Tibial artery (tissue), 4 donors: ENCODE measurements at regions not wholly inside any gene's neighbourhood (a gene's known extent, or its start where the extent isn't known, plus 50 kb on each side); places are given as distances from the start of the nearest gene placed in this dataset.

Experiments used
- DNase-seq, 2 donors: peaks; one replicate each; pipeline ENCODE4 v3.0.0-alpha.2; 2019
- H3K27ac ChIP-seq, 2 donors: fragments of 200-600 bp; sonication (generic) in 1 of 2; 1 replicate in 1 of 2; 2 replicates in 1 of 2; pipeline ENCODE4 v1.5.1; 2018 to 2019; ENCODE audit warnings: mild to moderate bottlenecking in 1 of 2
- H3K27me3 ChIP-seq, 2 donors: fragments of 200-600 bp; sonication (generic) in 1 of 2; one replicate each; pipeline versions ENCODE4 v1.5.1 to v1.6.0; 2016 to 2019
- H3K36me3 ChIP-seq, 3 donors: fragments of 200-600 bp; sonication (generic) in 2 of 3; one replicate each; pipeline ENCODE4 v1.5.1; 2016 to 2019; ENCODE audit warnings: mild to moderate bottlenecking in 2 of 3
- H3K4me1 ChIP-seq, 4 donors: fragments of 200-600 bp; sonication (generic) in 2 of 4; 1 replicate in 3 of 4; 2 replicates in 1 of 4; pipeline ENCODE4 v1.5.1; 2016 to 2019
- H3K4me3 ChIP-seq, 2 donors: fragments of 200-600 bp; sonication (generic) in 1 of 2; 1 replicate in 1 of 2; 2 replicates in 1 of 2; pipeline ENCODE4 v1.5.1; 2018 to 2019; ENCODE audit warnings: mild to moderate bottlenecking in 2 of 2
- H3K9me3 ChIP-seq, 3 donors: fragments of 200-600 bp; sonication (generic) in 1 of 3; one replicate each; pipeline ENCODE4 v1.5.1; 2016 to 2019
- intact Hi-C: fragments of 100-400 bp; cut with DNase I; formaldehyde crosslinking; loops from one replicate; pipeline ENCODE4 v1.15.0; 2023; ENCODE audit warnings: low total_unique reads
- TF ChIP-seq, protein P1 (sequence below), 2 experiments: fragments of 200-600 bp in 1 of 2; fragments of 450-650 bp in 1 of 2; IDR thresholded peaks; one replicate each; pipeline ENCODE4 v1.5.1; 2017 to 2019; ENCODE audit warnings: antibody characterized with exemption in 2 of 2, mild to moderate bottlenecking in 1 of 2, moderate library complexity in 1 of 2

DNA sequence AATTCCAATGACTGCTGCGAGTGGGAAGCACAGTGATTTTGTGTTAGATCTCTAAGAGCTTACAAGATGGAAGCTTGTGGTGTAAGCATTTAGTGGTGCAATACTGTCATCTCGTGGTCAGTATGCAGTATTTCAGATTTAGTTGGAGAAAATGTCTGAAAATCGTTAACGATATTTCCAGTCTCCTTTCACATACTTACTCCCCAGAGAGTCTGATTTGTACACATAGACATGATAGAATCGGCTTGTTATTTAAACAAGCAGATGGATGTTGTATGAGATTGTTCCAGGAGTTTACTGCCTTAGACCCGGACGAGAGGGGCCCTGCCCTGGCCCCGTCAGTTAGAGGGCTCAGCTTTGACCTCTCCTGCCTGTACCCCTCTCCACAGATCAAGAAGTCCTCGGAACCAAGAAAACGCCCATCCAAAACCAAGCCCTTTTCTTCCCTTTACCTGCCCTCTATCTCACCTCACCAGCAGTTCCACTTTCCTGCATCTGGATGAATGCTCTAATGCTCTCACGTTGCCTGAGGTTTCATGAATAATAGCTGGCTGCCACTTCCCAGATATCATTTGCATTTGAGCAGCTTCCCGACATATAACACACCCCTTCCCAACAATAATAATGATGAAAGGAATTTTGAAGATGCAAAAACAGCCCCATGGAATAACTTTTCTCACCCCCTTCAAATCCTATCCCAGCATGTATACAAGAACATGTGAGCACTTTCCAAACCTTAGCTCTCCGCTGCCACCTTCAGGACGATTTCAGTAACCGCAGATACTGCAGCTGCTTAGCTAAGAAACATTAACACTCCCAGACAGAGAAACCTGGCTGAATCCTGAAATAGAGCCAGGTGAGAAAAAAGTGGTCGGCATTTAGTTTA is 247.3 kb downstream of the LTN1 start:
- H3K36me3 ChIP-seq, result no peaks in the 10 kb centered on the region
- TF ChIP-seq, protein P1, sequence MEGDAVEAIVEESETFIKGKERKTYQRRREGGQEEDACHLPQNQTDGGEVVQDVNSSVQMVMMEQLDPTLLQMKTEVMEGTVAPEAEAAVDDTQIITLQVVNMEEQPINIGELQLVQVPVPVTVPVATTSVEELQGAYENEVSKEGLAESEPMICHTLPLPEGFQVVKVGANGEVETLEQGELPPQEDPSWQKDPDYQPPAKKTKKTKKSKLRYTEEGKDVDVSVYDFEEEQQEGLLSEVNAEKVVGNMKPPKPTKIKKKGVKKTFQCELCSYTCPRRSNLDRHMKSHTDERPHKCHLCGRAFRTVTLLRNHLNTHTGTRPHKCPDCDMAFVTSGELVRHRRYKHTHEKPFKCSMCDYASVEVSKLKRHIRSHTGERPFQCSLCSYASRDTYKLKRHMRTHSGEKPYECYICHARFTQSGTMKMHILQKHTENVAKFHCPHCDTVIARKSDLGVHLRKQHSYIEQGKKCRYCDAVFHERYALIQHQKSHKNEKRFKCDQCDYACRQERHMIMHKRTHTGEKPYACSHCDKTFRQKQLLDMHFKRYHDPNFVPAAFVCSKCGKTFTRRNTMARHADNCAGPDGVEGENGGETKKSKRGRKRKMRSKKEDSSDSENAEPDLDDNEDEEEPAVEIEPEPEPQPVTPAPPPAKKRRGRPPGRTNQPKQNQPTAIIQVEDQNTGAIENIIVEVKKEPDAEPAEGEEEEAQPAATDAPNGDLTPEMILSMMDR (IDR thresholded peaks at IDR 0.05), result peak; percentile 92 to 99
- intact Hi-C loops, result loop anchor here (5.0 to 10.0 kb wide), 4 partner anchors 199 to 1898 kb away; partner anchors contain the start of gene ADAMTS1
- no peaks in the 10 kb centered on the region for H3K9me3 ChIP-seq
- H3K27me3 ChIP-seq, result no peaks in the 10 kb centered on the region
- peak overlapping the region; percentile 46 to 57 for H3K4me3 ChIP-seq
- H3K4me1 ChIP-seq, result peaks cover 0 to 17% (median 4%) of the 10 kb centered on the region in 4 donors
- H3K27ac ChIP-seq, result peak overlapping the region; percentile 68 to 74
- peak; percentile 71 to 77 for DNase-seq

DNA sequence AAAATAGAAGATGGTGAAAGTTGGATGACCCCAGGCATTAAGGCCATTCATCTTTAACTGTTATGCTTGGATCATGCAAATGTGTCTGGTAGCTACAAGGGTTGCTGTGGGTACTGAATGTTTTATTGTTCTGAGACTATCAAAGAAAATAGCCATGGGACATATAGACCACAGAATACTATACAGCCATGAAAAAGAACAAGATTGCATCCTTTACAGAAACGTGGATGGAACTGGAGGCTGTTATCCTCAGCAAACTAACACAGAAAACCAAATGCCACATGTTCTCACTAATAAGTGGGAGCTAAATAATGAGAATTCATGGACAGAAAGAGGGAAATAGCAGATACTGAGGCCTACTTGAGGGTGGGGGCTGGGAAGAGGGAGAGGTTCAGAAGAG is 249.0 kb downstream of the LTN1 start:
- H3K9me3 ChIP-seq, result no peaks in the 10 kb centered on the region
- TF ChIP-seq, protein P1 (IDR thresholded peaks at IDR 0.05), result no peak
- no peaks in the 10 kb centered on the region for H3K36me3 ChIP-seq
- no peak overlapping the region for H3K4me3 ChIP-seq
- DNase-seq, result no peak
- no peaks in the 10 kb centered on the region for H3K27me3 ChIP-seq
- intact Hi-C loops, result loop anchor here (10.0 kb wide), 3 partner anchors 201 to 1039 kb away; no protein-coding TSS in a partner anchor
- no peak overlapping the region for H3K27ac ChIP-seq
- H3K4me1 ChIP-seq, result peaks cover 0 to 8% (median 3%) of the 10 kb centered on the region in 4 donors

DNA sequence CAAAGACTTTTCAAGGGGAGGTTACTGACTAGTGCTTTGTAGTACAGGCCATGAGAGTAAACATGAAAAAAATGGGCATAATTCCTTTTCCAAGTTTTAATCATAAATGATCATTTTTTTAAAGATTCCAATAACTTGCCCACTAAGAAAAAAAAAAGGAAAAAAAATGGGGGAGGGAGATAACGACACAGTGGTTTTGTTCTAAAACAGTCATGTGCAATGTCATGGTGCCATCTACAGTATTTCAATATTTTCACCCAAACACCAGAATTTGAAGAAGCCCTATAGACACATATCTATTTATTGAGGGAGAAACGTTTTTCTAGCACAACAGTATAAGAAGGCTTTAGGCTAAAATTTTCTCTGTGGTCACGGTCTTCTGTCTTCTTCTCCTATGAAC is 250.2 kb downstream of the LTN1 start:
- Histone ChIP-seq H3K27ac (no peak overlapping the region), H3K36me3 (no peaks in the 10 kb centered on the region), H3K4me1 (peaks cover 0 to 9% (median 4%) of the 10 kb centered on the region in 4 donors), H3K9me3 (no peaks in the 10 kb centered on the region), H3K27me3 (no peaks in the 10 kb centered on the region), H3K4me3 (no peak overlapping the region)
- intact Hi-C loops, result loop anchor here (10.0 kb wide), 3 partner anchors 202 to 1038 kb away; no protein-coding TSS in a partner anchor
- TF ChIP-seq, protein P1 (IDR thresholded peaks at IDR 0.05), result no peak
- DNase-seq, result no peak

DNA sequence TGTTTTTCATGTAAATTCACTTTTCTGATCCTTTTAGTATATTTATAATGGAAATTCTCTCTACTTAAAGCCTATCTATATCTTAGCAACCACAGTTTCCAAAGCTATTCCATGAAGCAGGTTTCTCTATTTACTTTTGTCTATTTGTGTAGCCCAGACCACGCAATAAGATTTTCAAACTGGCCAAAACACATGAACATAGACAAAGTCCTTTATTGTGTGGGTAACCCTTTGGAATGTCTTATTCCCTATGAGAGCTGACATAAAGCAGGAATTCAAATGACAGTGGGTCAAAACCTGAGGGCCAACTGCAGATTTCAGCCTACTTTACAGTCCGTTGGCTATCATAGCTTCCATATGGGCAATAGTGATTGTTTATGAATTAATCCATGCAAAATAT is 252.6 kb downstream of the LTN1 start:
- TF ChIP-seq, protein P1 (IDR thresholded peaks at IDR 0.05), result no peak
- no peak for DNase-seq
- peaks cover 0 to 4% (median 0%) of the 10 kb centered on the region in 4 donors for H3K4me1 ChIP-seq
- H3K27ac ChIP-seq, result no peak overlapping the region
- intact Hi-C loops, result loop anchor here (10.0 kb wide), 3 partner anchors 205 to 1035 kb away; no protein-coding TSS in a partner anchor
- H3K4me3 ChIP-seq, result no peak overlapping the region
- H3K27me3 ChIP-seq, result no peaks in the 10 kb centered on the region
- H3K9me3 ChIP-seq, result no peaks in the 10 kb centered on the region
- H3K36me3 ChIP-seq, result no peaks in the 10 kb centered on the region

DNA sequence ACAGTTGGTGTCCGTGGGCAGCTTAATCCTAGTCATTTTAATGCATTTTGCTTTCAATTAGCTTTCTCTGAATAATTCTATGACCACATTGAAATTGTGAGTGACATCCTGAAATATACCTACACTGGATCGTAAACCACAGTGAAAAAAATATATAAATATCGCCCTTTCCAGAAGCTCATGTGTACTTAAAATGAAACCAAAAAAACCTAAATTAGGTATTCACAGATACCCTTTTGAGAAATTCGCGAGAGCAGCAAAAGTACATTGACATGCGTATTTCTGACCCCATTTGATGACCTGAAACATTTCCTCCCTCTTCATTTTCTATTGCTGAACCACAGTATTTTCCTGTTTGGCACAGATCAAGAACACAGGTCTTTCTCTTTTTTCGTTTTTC is 253.8 kb downstream of the LTN1 start:
- Histone ChIP-seq H3K4me1 (peaks cover 0 to 4% (median 0%) of the 10 kb centered on the region in 4 donors), H3K36me3 (no peaks in the 10 kb centered on the region), H3K9me3 (no peaks in the 10 kb centered on the region), H3K27ac (no peak overlapping the region), H3K27me3 (no peaks in the 10 kb centered on the region), H3K4me3 (no peak overlapping the region)
- TF ChIP-seq, protein P1 (IDR thresholded peaks at IDR 0.05), result no peak
- DNase-seq, result no peak
- intact Hi-C loops, result no loop called here
